A673 (cell line): ENCODE measurements at regions not wholly inside any gene's neighbourhood (a gene's known extent, or its start where the extent isn't known, plus 50 kb on each side); places are given as distances from the start of the nearest gene placed in this dataset.

Experiments
- BruUV-seq: library from RNA; stranded (reverse); fragments of 400-500 nt; replicated peaks from 2 replicates; lab custom pipeline; 2021; lab: Mats Ljungman, UMichigan
- CTCF ChIA-PET: fragments of 300-600 bp; sonication (Branson Sonifier 250); formaldehyde crosslinking; loops from one replicate; lab custom pipeline; 2022; ENCODE audit warnings: antibody characterized with exemption; lab: Charles Lee
- POLR2A ChIA-PET: fragments of 300-600 bp; sonication (Branson Sonifier 250); formaldehyde crosslinking; loops from one replicate; lab custom pipeline; 2022; ENCODE audit warnings: antibody characterized with exemption; ENCODE audit not compliant: low non-redundant PET; lab: Charles Lee
- DNase-seq: peaks from one replicate; pipeline ENCODE4 v3.0.0-alpha.2; 2015; ENCODE audit warnings: low spot score
- H3K27ac ChIP-seq: fragments of 200-600 bp; sonication (generic); 2 replicates; pipeline ENCODE4 v1.5.1; 2016; ENCODE audit warnings: mixed run types, low read depth, mild to moderate bottlenecking, mixed read lengths, antibody characterized with exemption, low read length; ENCODE audit not compliant: poor library complexity, severe bottlenecking
- H3K27me3 ChIP-seq: fragments of 200-600 bp; sonication (generic); replicated peaks from 2 replicates; pipeline ENCODE4 v1.6.1; 2017; ENCODE audit warnings: mixed run types, low read depth, mild to moderate bottlenecking, mixed read lengths, antibody characterized with exemption, low read length; ENCODE audit not compliant: insufficient read depth, poor library complexity
- H3K36me3 ChIP-seq: fragments of 200-600 bp; sonication (generic); 2 replicates; pipeline ENCODE4 v1.6.1; 2016; ENCODE audit warnings: mixed run types, mild to moderate bottlenecking, mixed read lengths, antibody characterized with exemption, low read length; ENCODE audit not compliant: insufficient read depth, poor library complexity, severe bottlenecking
- H3K4me1 ChIP-seq: fragments of 200-600 bp; sonication (generic); 2 replicates; pipeline ENCODE4 v1.6.1; 2017; ENCODE audit warnings: mixed run types, mild to moderate bottlenecking, mixed read lengths, antibody characterized with exemption, low read length; ENCODE audit not compliant: insufficient read depth, poor library complexity, severe bottlenecking
- H3K4me3 ChIP-seq: fragments of 200-600 bp; sonication (generic); 2 replicates; pipeline ENCODE4 v1.5.1; 2016; ENCODE audit warnings: low read depth, mixed run types, mild to moderate bottlenecking, mixed read lengths, low read length; ENCODE audit not compliant: poor library complexity, severe bottlenecking
- H3K9me3 ChIP-seq: fragments of 200-600 bp; sonication (generic); 2 replicates; pipeline ENCODE4 v1.6.1; 2016; ENCODE audit warnings: mixed run types, low read depth, mild to moderate bottlenecking, mixed read lengths, antibody characterized with exemption, low read length; ENCODE audit not compliant: poor library complexity, severe bottlenecking
- EZH2 ChIP-seq: fragments of 200-600 bp; sonication (generic); IDR thresholded peaks from 2 replicates; pipeline ENCODE4 v1.6.1; 2017; ENCODE audit warnings: borderline replicate concordance, low read depth, mild to moderate bottlenecking, mixed read lengths, antibody characterized with exemption, low read length; ENCODE audit not compliant: poor library complexity, severe bottlenecking
- intact Hi-C: fragments of 100-400 bp; cut with micrococcal nuclease; formaldehyde crosslinking; loops from one replicate; pipeline ENCODE4 v1.10.0; 2022; ENCODE audit not compliant: unreplicated experiment
- TF ChIP-seq, protein P1 (sequence below): fragments of 300-800, 200-600 bp; sonication (generic); conservative IDR thresholded peaks from 2 replicates; pipeline ENCODE4 v1.5.1; 2017; ENCODE audit warnings: low read depth, mild to moderate bottlenecking, antibody characterized with exemption, low read length, moderate library complexity, mixed read lengths

GRCh38 chr5:173704615-173705511, 88.4 kb upstream of the BOD1 start:
- ChIA-PET CTCF (no interaction called here), POLR2A (no interaction called here)
- Histone ChIP-seq H3K36me3 (no peaks in the 10 kb centered on the region), H3K9me3 (no peaks in the 10 kb centered on the region), H3K27ac (no peak overlapping the region), H3K4me3 (no peak overlapping the region), H3K27me3 (no peaks in the 10 kb centered on the region), H3K4me1 (no peaks in the 10 kb centered on the region)
- no TSS peak for BruUV-seq
- no peak for DNase-seq
- intact Hi-C loops: no loop called here
- TF ChIP-seq, protein P1, sequence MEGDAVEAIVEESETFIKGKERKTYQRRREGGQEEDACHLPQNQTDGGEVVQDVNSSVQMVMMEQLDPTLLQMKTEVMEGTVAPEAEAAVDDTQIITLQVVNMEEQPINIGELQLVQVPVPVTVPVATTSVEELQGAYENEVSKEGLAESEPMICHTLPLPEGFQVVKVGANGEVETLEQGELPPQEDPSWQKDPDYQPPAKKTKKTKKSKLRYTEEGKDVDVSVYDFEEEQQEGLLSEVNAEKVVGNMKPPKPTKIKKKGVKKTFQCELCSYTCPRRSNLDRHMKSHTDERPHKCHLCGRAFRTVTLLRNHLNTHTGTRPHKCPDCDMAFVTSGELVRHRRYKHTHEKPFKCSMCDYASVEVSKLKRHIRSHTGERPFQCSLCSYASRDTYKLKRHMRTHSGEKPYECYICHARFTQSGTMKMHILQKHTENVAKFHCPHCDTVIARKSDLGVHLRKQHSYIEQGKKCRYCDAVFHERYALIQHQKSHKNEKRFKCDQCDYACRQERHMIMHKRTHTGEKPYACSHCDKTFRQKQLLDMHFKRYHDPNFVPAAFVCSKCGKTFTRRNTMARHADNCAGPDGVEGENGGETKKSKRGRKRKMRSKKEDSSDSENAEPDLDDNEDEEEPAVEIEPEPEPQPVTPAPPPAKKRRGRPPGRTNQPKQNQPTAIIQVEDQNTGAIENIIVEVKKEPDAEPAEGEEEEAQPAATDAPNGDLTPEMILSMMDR: no peak
- TF ChIP-seq EZH2: no peak

DNA sequence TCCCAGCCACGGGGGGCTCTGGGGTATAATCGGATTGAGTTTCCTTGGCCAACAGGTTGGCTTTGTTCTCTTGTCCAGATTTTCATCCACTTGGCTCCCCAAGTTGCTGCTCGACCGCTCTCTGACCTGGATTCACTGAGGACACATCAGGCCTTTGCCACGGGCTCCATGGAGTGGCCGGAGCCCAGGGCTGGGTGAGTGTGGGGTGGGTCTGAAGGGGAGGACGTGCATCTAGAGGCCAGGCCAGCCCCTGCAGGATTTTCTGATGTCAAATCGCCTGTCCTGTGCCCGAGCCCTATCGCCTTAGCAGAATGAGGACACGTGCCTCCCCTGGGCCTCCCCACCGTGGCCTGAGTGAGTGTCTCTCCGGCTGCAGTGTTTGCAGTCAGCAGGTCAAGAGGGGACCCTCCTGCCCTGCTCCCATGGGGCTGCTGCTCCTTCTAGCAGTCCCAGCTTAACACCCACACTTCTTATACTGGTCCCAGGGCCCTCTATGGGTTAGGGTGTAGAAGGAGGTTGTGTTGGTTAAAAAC, 89.1 kb upstream of the BOD1 start:
- Histone ChIP-seq H3K4me3 (no peak overlapping the region), H3K36me3 (no peaks in the 10 kb centered on the region), H3K9me3 (no peaks in the 10 kb centered on the region), H3K27me3 (no peaks in the 10 kb centered on the region), H3K4me1 (no peaks in the 10 kb centered on the region), H3K27ac (no peak overlapping the region)
- ChIA-PET CTCF (no interaction called here), POLR2A (no interaction called here)
- intact Hi-C loops: no loop called here
- no peak for DNase-seq
- no TSS peak for BruUV-seq
- TF ChIP-seq, protein P1: no peak
- no peak for TF ChIP-seq EZH2

DNA sequence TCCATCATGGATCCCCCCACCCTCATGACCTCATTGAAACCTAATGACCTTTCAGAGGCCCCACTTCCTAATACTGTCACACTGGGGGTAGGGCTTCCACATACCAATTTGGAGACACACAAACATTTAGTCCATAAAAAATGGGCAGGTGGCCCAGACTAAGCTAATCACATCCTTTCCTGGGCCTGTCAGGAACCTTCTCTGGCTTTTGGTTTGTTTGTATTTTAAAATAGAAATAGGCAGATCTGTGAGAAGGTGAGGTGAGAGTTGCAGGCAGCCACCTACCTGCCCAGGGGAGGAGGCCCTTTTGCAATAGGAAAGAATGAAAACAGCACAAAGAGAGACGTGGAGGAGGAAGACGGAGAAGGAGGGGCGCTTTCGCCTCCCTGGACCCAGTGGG, 90.2 kb upstream of the BOD1 start:
- DNase-seq: no peak
- Histone ChIP-seq H3K27ac (no peak overlapping the region), H3K9me3 (no peaks in the 10 kb centered on the region), H3K27me3 (no peaks in the 10 kb centered on the region), H3K4me1 (no peaks in the 10 kb centered on the region), H3K36me3 (no peaks in the 10 kb centered on the region), H3K4me3 (no peak overlapping the region)
- TF ChIP-seq, protein P1: no peak
- TF ChIP-seq EZH2: no peak
- CTCF ChIA-PET: no interaction called here
- POLR2A ChIA-PET: no interaction called here
- intact Hi-C loops: no loop called here
- BruUV-seq: no TSS peak
